NCI-H774 (cell line): ENCODE measurements at regions not wholly inside any gene's neighbourhood (a gene's known extent, or its start where the extent isn't known, plus 50 kb on each side); places are given as distances from the start of the nearest gene placed in this dataset.
"Not testable (repeated sequence)": the region's sequence is repeated elsewhere in the genome, so short reads cannot be mapped to it uniquely, and the experiment has no call there.

Experiments used
- DNase-seq: peaks from one replicate; lab custom pipeline; 2025; lab: John Stamatoyannopoulos, UW

DNA sequence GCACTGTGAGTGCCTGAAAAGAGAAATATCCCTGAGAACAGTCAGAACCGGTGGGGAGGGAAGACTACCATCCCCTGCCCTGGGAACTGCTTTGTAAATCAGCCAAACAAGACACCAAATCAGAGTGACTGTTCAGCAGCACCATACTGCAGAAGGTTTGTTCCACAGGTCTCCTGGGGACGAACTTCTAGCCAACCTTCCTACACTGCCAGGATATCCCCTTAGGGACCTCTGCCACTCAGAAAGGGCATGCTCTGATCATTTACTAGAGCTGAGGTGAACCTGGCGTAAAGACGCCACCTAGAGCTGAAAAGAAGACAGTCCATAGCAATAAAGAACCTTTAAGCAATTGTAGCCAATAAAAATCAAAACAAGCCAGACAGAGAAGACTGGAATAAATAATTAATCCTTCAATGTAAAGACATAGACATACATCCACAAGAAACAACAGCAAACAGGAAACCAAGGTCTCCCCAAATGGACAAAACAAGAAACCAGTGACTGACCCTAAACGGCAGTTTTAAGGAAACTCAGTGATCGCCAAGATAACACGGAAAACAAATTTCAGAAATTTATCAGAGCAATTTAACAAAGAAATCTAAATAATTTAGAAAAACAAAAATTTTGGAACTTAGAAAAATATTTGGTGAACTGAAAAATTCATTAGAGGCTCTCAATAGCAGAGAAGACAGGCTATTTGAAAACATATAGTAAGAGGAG is 228.1 kb upstream of the AMIGO2 start:
- DNase-seq = peak; percentile 77

DNA sequence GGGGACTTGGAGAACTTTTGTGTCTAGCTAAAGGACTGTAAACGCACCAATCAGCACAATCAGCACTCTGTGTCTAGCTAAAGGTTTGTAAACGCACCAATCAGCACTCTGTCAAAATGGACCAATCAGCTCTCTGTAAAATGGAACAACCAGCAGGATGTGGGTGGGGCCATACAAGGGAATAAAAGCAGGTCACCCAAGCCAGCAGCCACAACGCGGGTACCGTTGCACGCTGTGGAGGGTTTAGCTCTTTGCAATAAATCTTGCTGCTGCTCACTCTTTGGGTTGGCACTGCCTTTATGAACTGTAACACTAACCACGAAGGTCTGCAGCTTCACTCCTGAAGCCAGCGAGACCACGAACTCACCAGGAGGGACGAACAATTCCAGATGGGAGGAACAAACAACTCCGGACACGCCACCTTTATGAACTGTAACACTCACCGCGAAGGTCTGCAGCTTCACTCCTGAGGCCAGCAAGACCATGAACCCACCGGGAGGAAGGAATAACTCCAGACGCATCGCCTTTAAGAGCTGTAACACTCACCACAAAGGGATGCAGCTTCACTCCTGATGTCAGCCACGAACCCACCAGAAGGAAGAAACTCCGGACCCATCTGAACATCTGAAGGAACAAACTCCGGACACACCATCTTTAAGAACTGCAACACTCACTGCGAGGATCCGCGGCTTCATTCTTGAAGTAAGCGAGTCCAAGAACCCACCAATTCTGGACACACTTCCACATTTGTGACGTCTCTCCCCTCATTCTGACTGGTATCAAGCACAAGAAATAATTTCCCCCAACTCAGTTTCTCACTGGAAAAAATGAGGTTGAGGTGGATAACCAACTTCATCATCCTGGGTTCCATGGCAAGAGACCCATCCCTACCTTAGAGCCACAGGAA is 227.3 kb upstream of the AMIGO2 start:
- DNase-seq = not testable (repeated sequence)

DNA sequence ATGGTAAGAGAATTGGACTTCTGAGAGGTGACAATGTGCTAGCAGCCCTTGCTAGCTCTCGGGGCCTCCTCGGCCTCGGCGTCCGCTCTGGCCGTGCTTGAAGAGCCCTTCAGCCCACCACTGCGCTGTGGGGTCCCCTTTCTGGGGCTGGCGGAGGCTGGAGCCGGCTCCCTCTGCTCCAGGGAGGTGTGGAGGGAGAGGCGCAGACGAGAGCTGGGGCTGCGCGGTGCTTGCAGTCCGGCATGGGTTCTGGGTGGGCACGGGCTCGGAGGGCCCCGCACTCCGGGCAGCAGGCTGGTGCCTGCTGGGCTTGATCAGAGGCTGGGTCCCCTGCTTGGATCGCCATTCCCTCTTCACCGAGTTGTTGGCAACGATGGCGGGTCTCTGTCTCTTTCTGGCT is 226.4 kb upstream of the AMIGO2 start:
- DNase-seq = no peak

DNA sequence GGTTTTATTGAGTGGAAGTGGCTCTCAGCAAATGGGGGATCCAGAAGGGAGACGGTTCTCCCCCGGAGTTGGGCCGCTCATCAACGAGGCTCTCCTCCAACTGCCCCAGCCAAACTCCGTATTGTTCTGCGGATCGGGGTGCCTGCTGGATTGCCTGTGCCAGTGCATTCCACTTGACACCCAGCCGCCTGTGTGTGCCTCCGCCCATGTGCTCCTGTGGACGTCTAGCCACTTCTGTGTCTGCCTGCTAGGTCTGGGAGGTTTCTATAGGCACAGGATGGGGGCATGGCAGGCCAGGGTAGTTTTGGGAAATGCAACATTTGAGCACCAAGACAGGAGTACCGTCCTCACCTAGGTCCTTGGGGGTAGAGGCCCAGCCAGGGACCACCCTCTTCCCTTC is 225.7 kb upstream of the AMIGO2 start:
- no peak for DNase-seq

DNA sequence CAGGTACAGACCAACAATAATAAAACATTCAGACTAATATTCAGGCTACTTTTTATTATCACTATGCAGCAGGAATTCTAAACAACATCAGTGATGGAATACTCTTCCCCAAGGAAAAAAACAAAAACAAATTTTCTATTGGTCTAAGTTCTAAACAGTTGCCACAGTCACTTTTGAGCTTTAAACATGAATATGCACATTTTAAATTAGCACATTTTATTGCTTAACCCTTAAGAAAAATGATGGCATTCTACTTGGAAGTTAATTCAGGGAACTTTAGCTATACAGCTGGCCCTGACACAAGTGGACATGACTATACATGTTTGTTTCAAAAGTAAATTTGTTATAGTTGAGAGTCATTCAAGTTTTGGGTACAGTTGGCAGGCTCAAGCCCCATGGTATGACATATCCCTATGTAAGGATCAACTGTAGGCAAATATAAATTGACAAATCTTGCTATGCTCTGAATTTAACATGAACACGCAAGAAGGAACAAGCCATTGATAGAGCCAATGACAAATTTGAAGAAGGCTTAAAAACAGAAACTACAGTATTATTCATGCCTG is 224.3 kb upstream of the AMIGO2 start:
- DNase-seq = no peak

DNA sequence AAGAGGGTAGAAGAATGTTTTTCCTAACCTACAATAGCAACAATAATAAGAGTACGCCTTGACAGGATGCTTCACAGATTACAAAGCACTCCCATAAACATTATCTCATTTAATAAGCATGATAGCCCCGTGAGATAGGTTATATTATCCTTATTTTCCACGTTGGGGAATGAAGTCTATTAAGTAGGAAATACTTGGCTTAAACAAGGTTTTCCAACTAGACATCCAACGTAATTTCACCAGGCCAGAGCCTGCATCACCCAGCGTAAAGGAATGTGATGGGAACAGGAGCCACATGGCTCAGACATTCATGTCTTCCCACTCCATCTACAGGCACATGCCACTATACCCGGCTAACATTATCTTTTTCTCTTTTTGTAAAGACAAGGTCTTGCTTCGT is 223.4 kb upstream of the AMIGO2 start:
- DNase-seq = no peak

DNA sequence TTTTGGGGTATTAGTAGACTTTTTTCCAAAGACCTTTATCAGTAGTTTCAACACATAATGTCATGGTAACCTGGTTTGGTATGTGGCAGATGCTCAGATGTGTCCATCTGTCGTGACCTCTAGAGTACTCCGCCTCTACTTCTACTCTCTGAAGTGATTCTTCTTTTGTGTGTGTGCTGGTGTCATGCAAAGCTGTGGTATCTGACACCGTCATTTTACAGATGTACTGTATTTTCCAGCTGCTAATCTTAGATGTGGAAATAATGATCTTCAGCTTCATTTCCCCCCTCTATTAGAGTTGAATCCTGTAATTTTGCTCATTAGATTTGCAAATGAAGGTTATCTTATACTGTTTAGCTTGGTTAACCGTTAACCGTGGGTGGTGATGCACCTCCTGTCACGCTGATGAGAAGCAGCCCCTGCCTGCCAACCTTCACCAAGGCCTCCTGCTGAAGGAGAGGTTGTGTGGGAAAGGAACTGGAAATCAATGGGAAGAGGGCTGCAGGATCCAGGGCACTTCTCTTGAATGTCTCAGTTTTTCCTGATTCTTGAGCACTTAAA is 222.4 kb upstream of the AMIGO2 start:
- DNase-seq = no peak

DNA sequence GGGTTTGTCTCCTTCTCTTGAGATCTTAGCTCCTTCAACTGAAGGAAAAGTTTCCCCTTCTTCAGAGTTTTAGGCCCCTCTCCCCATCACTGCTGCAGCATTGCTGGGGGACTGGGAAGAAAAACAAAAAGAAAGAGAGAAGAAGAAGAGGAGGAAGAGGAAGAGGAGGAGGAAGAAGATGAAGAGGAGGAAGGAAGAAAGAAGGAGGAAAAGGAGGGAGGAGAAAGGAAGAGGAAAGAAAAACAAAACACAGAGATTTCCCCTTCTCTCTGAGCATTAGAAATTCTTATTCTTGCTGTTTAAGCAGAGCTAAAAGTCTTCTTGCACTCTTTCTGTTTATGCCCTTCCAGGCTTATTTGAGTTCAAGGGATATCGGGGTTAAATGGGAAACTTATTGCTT is 219.8 kb upstream of the AMIGO2 start:
- DNase-seq = no peak

DNA sequence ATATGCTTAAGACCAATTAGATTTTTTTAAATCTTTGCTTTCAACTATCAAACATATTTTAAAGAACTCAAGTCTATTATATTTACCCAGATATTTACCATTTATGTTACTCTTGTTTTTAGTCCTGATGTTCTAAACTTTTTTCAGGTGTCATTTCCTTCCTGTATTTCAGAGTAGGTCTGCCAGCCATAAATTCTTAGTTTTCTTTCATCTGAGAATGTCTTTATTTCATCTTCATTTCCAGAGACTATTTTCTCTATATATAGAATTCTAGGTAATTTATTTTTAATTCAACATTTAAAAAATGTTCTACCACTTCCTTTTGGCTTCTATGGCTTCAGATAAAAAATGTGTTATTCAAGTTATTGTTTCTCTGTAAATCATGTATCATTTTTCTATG is 218.2 kb upstream of the AMIGO2 start:
- no peak for DNase-seq

DNA sequence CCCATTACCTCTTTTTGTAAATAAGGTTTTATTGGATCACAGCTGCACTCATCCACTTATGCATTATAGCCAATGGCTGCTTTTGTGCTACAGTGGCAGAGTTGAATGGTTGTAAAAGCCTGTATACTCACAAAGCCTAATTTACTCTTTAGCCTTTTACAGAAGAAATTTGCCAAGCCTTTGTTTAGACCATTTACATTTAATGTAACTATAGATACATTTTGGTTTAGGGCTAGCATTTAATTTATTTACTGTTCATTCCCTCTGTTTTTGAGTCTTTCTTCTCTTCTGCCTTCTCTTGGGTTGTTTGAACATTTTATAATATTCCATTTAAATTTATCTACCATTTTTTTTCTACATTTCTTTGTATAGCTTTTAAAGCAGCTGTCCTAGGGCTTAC is 217.1 kb upstream of the AMIGO2 start:
- DNase-seq = peak; percentile 63

DNA sequence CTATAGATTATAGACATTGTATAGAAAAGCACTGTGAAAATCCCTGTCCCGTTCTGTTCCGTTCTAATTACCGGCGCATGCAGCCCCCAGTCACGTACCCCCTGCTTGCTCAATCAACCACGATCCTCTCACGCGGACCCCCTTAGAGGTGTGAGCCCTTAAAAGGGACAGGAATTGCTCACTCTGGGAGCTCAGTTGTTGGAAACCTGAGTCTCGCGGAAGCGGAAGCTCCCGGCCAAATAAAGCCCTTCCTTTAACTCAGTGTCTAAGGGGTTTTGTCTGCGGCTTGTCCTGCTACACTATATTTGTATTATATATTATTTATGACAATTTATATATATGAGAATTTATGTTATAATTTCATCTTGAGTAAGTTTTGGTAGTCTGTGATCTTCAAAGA is 213.6 kb upstream of the AMIGO2 start:
- no peak for DNase-seq

DNA sequence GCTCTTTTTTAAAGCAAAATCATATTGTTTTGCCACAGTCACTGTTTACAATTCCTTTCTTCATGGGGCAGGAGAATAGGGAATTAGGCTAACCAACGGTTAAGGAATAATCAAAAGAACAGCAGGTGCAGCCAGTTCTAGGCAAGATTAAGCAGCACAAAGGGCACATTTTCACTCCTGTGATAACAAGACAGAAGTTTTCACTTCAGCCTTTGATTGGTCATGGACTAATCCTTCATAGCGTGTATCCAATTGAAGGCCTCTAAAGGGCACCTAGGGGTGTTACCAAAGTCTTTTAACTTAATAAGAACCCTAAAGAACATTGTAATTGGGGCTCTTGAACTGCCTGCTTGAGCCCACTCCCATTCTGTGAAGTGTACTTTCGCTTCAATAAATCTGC is 206.9 kb upstream of the AMIGO2 start:
- DNase-seq = peak; percentile 60
